Medulla oblongata (tissue), 1 donor: ENCODE measurements at regions not wholly inside any gene's neighbourhood (a gene's known extent, or its start where the extent isn't known, plus 50 kb on each side); places are given as distances from the start of the nearest gene placed in this dataset.

Source experiments
- DNase-seq: peaks from one replicate; pipeline ENCODE4 v3.0.0-alpha.2; 2015; ENCODE audit errors: extremely low spot score

- DNase-seq = no peak
These were observed 74.3 kb downstream of the SYNE3 start for GRCh38 chr14:95442016-95442632.

- DNase-seq = no peak
These were observed 75.5 kb downstream of the SYNE3 start for GRCh38 chr14:95440951-95441350.

GRCh38 chr14:95440496-95440895, 76.0 kb downstream of the SYNE3 start:
- DNase-seq = no peak

- no peak for DNase-seq
These were observed 76.6 kb downstream of the SYNE3 start for GRCh38 chr14:95439881-95440280.

GRCh38 chr14:95437715-95438114, 78.7 kb downstream of the SYNE3 start:
- no peak for DNase-seq

- no peak for DNase-seq
These were observed 80.1 kb downstream of the SYNE3 start for GRCh38 chr14:95436354-95436753.

GRCh38 chr14:95434121-95434520, 82.3 kb downstream of the SYNE3 start:
- no peak for DNase-seq

- no peak for DNase-seq
These were observed 83.4 kb downstream of the SYNE3 start for GRCh38 chr14:95433094-95433478.

- DNase-seq = peak; percentile 68
These were observed 84.0 kb downstream of the SYNE3 start for GRCh38 chr14:95432144-95433093.

- peak; percentile 61 for DNase-seq
These were observed 85.0 kb downstream of the SYNE3 start for GRCh38 chr14:95431199-95432143.

GRCh38 chr14:95428557-95428956, 87.9 kb downstream of the SYNE3 start:
- DNase-seq = no peak

- no peak for DNase-seq
These were observed 90.4 kb downstream of the SYNE3 start for GRCh38 chr14:95426116-95426475.

GRCh38 chr14:95425369-95426115, 90.9 kb downstream of the SYNE3 start:
- DNase-seq = no peak

GRCh38 chr14:95424529-95424928, 91.9 kb downstream of the SYNE3 start:
- no peak for DNase-seq

- DNase-seq = no peak
These were observed 94.7 kb downstream of the SYNE3 start for GRCh38 chr14:95421741-95422140.

GRCh38 chr14:95420060-95420459, 96.4 kb downstream of the SYNE3 start:
- no peak for DNase-seq

- no peak for DNase-seq
These were observed 96.9 kb downstream of the SYNE3 start for GRCh38 chr14:95419569-95419968.

GRCh38 chr14:95418858-95419257, 97.6 kb downstream of the SYNE3 start:
- no peak for DNase-seq

- DNase-seq = no peak
These were observed 97.8 kb upstream of the CLMN start for GRCh38 chr14:95417492-95417891.

- no peak for DNase-seq
These were observed 96.3 kb upstream of the CLMN start for GRCh38 chr14:95415993-95416392.
